ENCODE measurements at regions not wholly inside any gene's neighbourhood (a gene's known extent, or its start where the extent isn't known, plus 50 kb on each side); places are given as distances from the start of the nearest gene placed in this dataset.

- no peaks in the 10 kb centered on the region for H3K36me3 Mint-ChIP-seq (ENCODE audit: low read depth)
- Histone ChIP-seq H2AFZ (no peak overlapping the region), H3K9me2 (ENCODE audit: insufficient read depth) (peaks cover 9% of the 10 kb centered on the region; the same call in 1 of the 2 replicates), H3F3A (replicated peaks; ENCODE audit: low read depth) (no peaks in the 10 kb centered on the region), H3K4me2 (no peak overlapping the region), H3K27me3 (ENCODE audit: insufficient read depth) (no peaks in the 10 kb centered on the region), H3K27ac (ENCODE audit: low read depth) (no peak overlapping the region), H4K20me1 (replicated peaks; ENCODE audit: insufficient read depth) (no peaks in the 10 kb centered on the region), H3K4me3 (no peak overlapping the region), H3K79me2 (replicated peaks; ENCODE audit: insufficient read depth) (no peaks in the 10 kb centered on the region), H3K36me3 (ENCODE audit: insufficient read depth) (no peaks in the 10 kb centered on the region), H3K4me1 (ENCODE audit: insufficient read depth) (no peaks in the 10 kb centered on the region)
- no peak for DNase-seq (ENCODE audit: low spot score)
- no peaks in the 10 kb centered on the region for H3K4me1 Mint-ChIP-seq
- H3K27ac Mint-ChIP-seq: no peak overlapping the region
- ATAC-seq: no peak
- no peak for TF ChIP-seq POLR2AphosphoS5 (IDR thresholded peaks at IDR 0.05; ENCODE audit: low read depth)
- TF ChIP-seq CREB1 (CRISPR knock-in tag; IDR thresholded peaks at IDR 0.05; ENCODE audit: low read depth): no peak
- no peak for TF ChIP-seq STAT1 (IDR thresholded peaks at IDR 0.05; ENCODE audit: unreplicated experiment)
- TF ChIP-seq ZNF114 (CRISPR knock-in tag; IDR thresholded peaks at IDR 0.05): no peak
- no peak for TF ChIP-seq ZNF462 (CRISPR knock-in tag; IDR thresholded peaks at IDR 0.05)
- H3K27me3 Mint-ChIP-seq (ENCODE audit: insufficient read depth, low read depth, poor library complexity): no peaks in the 10 kb centered on the region
- H3K9me3 Mint-ChIP-seq: no peaks in the 10 kb centered on the region
- no peak overlapping the region for H3K4me3 Mint-ChIP-seq
Observed at GRCh38 chr2:38170733-38171132, 94.8 kb upstream of the CYP1B1 start.

- H3K9me2 ChIP-seq (ENCODE audit: insufficient read depth): peaks cover 9% of the 10 kb centered on the region; the same call in 1 of the 2 replicates
- TF ChIP-seq ETS1 (IDR thresholded peaks at IDR 0.05) (no peak), ZNF114 (CRISPR knock-in tag; IDR thresholded peaks at IDR 0.05) (no peak), POLR2AphosphoS5 (IDR thresholded peaks at IDR 0.05; ENCODE audit: low read depth) (no peak), EZH2 (IDR thresholded peaks at IDR 0.05; ENCODE audit: low read depth, unreplicated experiment) (no peak)
- TF ChIP-seq, protein P1, sequence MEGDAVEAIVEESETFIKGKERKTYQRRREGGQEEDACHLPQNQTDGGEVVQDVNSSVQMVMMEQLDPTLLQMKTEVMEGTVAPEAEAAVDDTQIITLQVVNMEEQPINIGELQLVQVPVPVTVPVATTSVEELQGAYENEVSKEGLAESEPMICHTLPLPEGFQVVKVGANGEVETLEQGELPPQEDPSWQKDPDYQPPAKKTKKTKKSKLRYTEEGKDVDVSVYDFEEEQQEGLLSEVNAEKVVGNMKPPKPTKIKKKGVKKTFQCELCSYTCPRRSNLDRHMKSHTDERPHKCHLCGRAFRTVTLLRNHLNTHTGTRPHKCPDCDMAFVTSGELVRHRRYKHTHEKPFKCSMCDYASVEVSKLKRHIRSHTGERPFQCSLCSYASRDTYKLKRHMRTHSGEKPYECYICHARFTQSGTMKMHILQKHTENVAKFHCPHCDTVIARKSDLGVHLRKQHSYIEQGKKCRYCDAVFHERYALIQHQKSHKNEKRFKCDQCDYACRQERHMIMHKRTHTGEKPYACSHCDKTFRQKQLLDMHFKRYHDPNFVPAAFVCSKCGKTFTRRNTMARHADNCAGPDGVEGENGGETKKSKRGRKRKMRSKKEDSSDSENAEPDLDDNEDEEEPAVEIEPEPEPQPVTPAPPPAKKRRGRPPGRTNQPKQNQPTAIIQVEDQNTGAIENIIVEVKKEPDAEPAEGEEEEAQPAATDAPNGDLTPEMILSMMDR (conservative IDR thresholded peaks at IDR 0.05; ENCODE audit: low read depth in 2 of 2): no peak
- TF ChIP-seq, protein P2, sequence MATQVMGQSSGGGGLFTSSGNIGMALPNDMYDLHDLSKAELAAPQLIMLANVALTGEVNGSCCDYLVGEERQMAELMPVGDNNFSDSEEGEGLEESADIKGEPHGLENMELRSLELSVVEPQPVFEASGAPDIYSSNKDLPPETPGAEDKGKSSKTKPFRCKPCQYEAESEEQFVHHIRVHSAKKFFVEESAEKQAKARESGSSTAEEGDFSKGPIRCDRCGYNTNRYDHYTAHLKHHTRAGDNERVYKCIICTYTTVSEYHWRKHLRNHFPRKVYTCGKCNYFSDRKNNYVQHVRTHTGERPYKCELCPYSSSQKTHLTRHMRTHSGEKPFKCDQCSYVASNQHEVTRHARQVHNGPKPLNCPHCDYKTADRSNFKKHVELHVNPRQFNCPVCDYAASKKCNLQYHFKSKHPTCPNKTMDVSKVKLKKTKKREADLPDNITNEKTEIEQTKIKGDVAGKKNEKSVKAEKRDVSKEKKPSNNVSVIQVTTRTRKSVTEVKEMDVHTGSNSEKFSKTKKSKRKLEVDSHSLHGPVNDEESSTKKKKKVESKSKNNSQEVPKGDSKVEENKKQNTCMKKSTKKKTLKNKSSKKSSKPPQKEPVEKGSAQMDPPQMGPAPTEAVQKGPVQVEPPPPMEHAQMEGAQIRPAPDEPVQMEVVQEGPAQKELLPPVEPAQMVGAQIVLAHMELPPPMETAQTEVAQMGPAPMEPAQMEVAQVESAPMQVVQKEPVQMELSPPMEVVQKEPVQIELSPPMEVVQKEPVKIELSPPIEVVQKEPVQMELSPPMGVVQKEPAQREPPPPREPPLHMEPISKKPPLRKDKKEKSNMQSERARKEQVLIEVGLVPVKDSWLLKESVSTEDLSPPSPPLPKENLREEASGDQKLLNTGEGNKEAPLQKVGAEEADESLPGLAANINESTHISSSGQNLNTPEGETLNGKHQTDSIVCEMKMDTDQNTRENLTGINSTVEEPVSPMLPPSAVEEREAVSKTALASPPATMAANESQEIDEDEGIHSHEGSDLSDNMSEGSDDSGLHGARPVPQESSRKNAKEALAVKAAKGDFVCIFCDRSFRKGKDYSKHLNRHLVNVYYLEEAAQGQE (IDR thresholded peaks at IDR 0.05; ENCODE audit: unreplicated experiment): no peak
Observed at GRCh38 chr2:38170067-38170466, 94.1 kb upstream of the CYP1B1 start.

More at GRCh38 chr2:38170067-38170466, 94.1 kb upstream of the CYP1B1 start:
- H3K4me2 ChIP-seq: no peak overlapping the region
- H3K27ac Mint-ChIP-seq: no peak overlapping the region
- no peaks in the 10 kb centered on the region for H3K79me2 ChIP-seq (replicated peaks; ENCODE audit: insufficient read depth)
- no peaks in the 10 kb centered on the region for H3K36me3 ChIP-seq (ENCODE audit: insufficient read depth)
- DNase-seq (ENCODE audit: low spot score) (no peak), ATAC-seq (no peak)
- no peak overlapping the region for H3K4me3 ChIP-seq
- no peak overlapping the region for H3K27ac ChIP-seq (ENCODE audit: low read depth)
- no peaks in the 10 kb centered on the region for H4K20me1 ChIP-seq (replicated peaks; ENCODE audit: insufficient read depth)
- H3K27me3 Mint-ChIP-seq (ENCODE audit: insufficient read depth, low read depth, poor library complexity): no peaks in the 10 kb centered on the region
- no peaks in the 10 kb centered on the region for H3K27me3 ChIP-seq (ENCODE audit: insufficient read depth)
- no peaks in the 10 kb centered on the region for H3K36me3 Mint-ChIP-seq (ENCODE audit: low read depth)
- H3K4me1 Mint-ChIP-seq: no peaks in the 10 kb centered on the region
- no peak overlapping the region for H2AFZ ChIP-seq
- H3K4me3 Mint-ChIP-seq: no peak overlapping the region
- H3F3A ChIP-seq (replicated peaks; ENCODE audit: low read depth): no peaks in the 10 kb centered on the region
- H3K9me3 Mint-ChIP-seq: no peaks in the 10 kb centered on the region
- no peaks in the 10 kb centered on the region for H3K4me1 ChIP-seq (ENCODE audit: insufficient read depth)

Measured in GM23338 (cell line).